ENCODE measurements at regions not wholly inside any gene's neighbourhood (a gene's known extent, or its start where the extent isn't known, plus 50 kb on each side); places are given as distances from the start of the nearest gene placed in this dataset.

- in situ Hi-C loops (cut with MboI) (no loop called here), intact Hi-C loops (cut with micrococcal nuclease; ENCODE audit: unreplicated experiment) (no loop called here)
- no TSS peak for BruUV-seq (replicated peaks)
- no peak for TF ChIP-seq CEBPB (IDR thresholded peaks at IDR 0.05; ENCODE audit: borderline replicate concordance in 1 of 2, low read depth in 2 of 2, low read length in 2 of 2)
- TF ChIP-seq YY1 (IDR thresholded peaks at IDR 0.05; ENCODE audit: low read depth, low read length) = no peak
- no peak for TF ChIP-seq EP300 (IDR thresholded peaks at IDR 0.05; ENCODE audit: borderline replicate concordance in 1 of 2, control insufficient read depth in 1 of 2, low read depth in 2 of 2, low read length in 2 of 2)
- no peak for TF ChIP-seq ZZZ3 (IDR thresholded peaks at IDR 0.05; ENCODE audit: control insufficient read depth, insufficient read length, low read depth)
- TF ChIP-seq NFIC (IDR thresholded peaks at IDR 0.05; ENCODE audit: low read depth, low read length) = no peak
- WGBS (ENCODE audit: insufficient coverage, insufficient replicate concordance, low lambda C conversion rate, missing lambda C conversion rate) = 3% methylated on average over 3 of the region's 3 CpGs
- no peak overlapping the region for H3K27ac ChIP-seq (ENCODE audit: control insufficient read depth, insufficient read depth)
- H3K4me2 ChIP-seq (ENCODE audit: control insufficient read depth, insufficient read depth) = no peak overlapping the region
- no peaks in the 10 kb centered on the region for H3K36me3 ChIP-seq (ENCODE audit: control insufficient read depth in 2 of 2, insufficient read depth in 2 of 2, low read length in 1 of 2)
- H3K79me2 ChIP-seq (ENCODE audit: control insufficient read depth, insufficient read depth, low read length) = no peaks in the 10 kb centered on the region
- no peak overlapping the region for H3K9ac ChIP-seq (ENCODE audit: control insufficient read depth, insufficient read depth, low read length)
- ATAC-seq (no peak), DNase-seq (ENCODE audit: low read depth, low spot score) (no peak), FAIRE-seq (no peak)
- no peak overlapping the region for H3K4me3 ChIP-seq
- ChIA-PET SMC1A (ENCODE audit: uncharacterized antibody, unreplicated experiment) (no interaction called here), RAD21 (ENCODE audit: unreplicated experiment) (no interaction called here), CTCF (no interaction called here), POLR2A (no interaction called here)
- no peaks in the 10 kb centered on the region for H4K20me1 ChIP-seq (ENCODE audit: control insufficient read depth, insufficient read depth)
- H3K27me3 ChIP-seq (replicated peaks in 1 of 2; ENCODE audit: control insufficient read depth in 2 of 2, insufficient read depth in 2 of 2, low read length in 1 of 2) = no peaks in the 10 kb centered on the region
- H3K9me3 ChIP-seq (replicated peaks; ENCODE audit: control insufficient read depth, insufficient read depth, low read length) = no peaks in the 10 kb centered on the region
- no peak overlapping the region for H2AFZ ChIP-seq (ENCODE audit: control insufficient read depth, low read depth, low read length)
- H3K4me1 ChIP-seq (ENCODE audit: control insufficient read depth, insufficient read depth, low read length) = no peaks in the 10 kb centered on the region
Measured at GRCh38 chr10:55820071-55820470, 541.0 kb downstream of the ZWINT start.

GRCh38 chr10:55813451-55814170 lies 547.4 kb downstream of the ZWINT start:
- DNase-seq (ENCODE audit: low read depth, low spot score) (no peak), ATAC-seq (no peak), FAIRE-seq (no peak)
- H4K20me1 ChIP-seq (ENCODE audit: control insufficient read depth, insufficient read depth) = no peaks in the 10 kb centered on the region
- ChIA-PET RAD21 (ENCODE audit: unreplicated experiment) (interaction anchor here (0.8 kb wide), 1 partner anchor 14 kb away, joined by 3 read pairs; no protein-coding TSS in a partner anchor), SMC1A (ENCODE audit: uncharacterized antibody, unreplicated experiment) (no interaction called here), POLR2A (no interaction called here), CTCF (no interaction called here)
- H2AFZ ChIP-seq (ENCODE audit: control insufficient read depth, low read depth, low read length) = no peak overlapping the region
- BruUV-seq (replicated peaks) = no TSS peak
- no peaks in the 10 kb centered on the region for H3K79me2 ChIP-seq (ENCODE audit: control insufficient read depth, insufficient read depth, low read length)
- TF ChIP-seq GABPA (IDR thresholded peaks at IDR 0.05; ENCODE audit: low read depth) (no peak), PML (IDR thresholded peaks at IDR 0.05; ENCODE audit: low read length) (no peak), ZNF217 (IDR thresholded peaks at IDR 0.05) (no peak), EGR1 (IDR thresholded peaks at IDR 0.05; ENCODE audit: borderline replicate concordance in 1 of 2, low read depth in 2 of 2, low read length in 2 of 2) (no peak), RAD21 (IDR thresholded peaks at IDR 0.05; ENCODE audit: insufficient read depth, low read depth, low read length) (no peak), RFX5 (IDR thresholded peaks at IDR 0.05; ENCODE audit: low read depth, low read length) (no peak), IKZF1 (conservative IDR thresholded peaks at IDR 0.05) (no peak), HCFC1 (IDR thresholded peaks at IDR 0.05; ENCODE audit: low read length) (no peak), ZNF384 (IDR thresholded peaks at IDR 0.05; ENCODE audit: borderline replicate concordance, low read depth, low read length) (no peak), ZNF274 (IDR thresholded peaks at IDR 0.05; ENCODE audit: insufficient read depth, insufficient read length) (no peak), CEBPB (IDR thresholded peaks at IDR 0.05; ENCODE audit: borderline replicate concordance in 1 of 2, low read depth in 2 of 2, low read length in 2 of 2) (no peak), POLR2A (IDR thresholded peaks at IDR 0.05; ENCODE audit: low read depth, low read length) (no peak), PAX5 (IDR thresholded peaks at IDR 0.05; ENCODE audit: borderline replicate concordance, low read depth, low read length) (no peak), EED (IDR thresholded peaks at IDR 0.05; ENCODE audit: low read depth) (no peak)
- H3K4me1 ChIP-seq (ENCODE audit: control insufficient read depth, insufficient read depth, low read length) = no peaks in the 10 kb centered on the region
- H3K27me3 ChIP-seq (replicated peaks in 1 of 2; ENCODE audit: control insufficient read depth in 2 of 2, insufficient read depth in 2 of 2, low read length in 1 of 2) = no peaks in the 10 kb centered on the region
- no peaks in the 10 kb centered on the region for H3K9me3 ChIP-seq (replicated peaks; ENCODE audit: control insufficient read depth, insufficient read depth, low read length)
- H3K4me2 ChIP-seq (ENCODE audit: control insufficient read depth, insufficient read depth) = no peak overlapping the region
- H3K27ac ChIP-seq (ENCODE audit: control insufficient read depth, insufficient read depth) = no peak overlapping the region
- H3K4me3 ChIP-seq = no peak overlapping the region
- intact Hi-C loops (cut with micrococcal nuclease; ENCODE audit: unreplicated experiment) = no loop called here
- H3K36me3 ChIP-seq (ENCODE audit: control insufficient read depth in 2 of 2, insufficient read depth in 2 of 2, low read length in 1 of 2) = no peaks in the 10 kb centered on the region
- no peak overlapping the region for H3K9ac ChIP-seq (ENCODE audit: control insufficient read depth, insufficient read depth, low read length)
- WGBS (ENCODE audit: insufficient coverage, insufficient replicate concordance, low lambda C conversion rate, missing lambda C conversion rate) = 2% methylated on average over 4 of the region's 4 CpGs
- in situ Hi-C loops (cut with MboI) = no loop called here
